GM12891 (cell line): ENCODE measurements at regions not wholly inside any gene's neighbourhood (a gene's known extent, or its start where the extent isn't known, plus 50 kb on each side); places are given as distances from the start of the nearest gene placed in this dataset.

Experiments
- POLR2A ChIP-seq: IDR thresholded peaks from 2 replicates; pipeline ENCODE4 v1.6.1; 2011; ENCODE audit warnings: low read depth, low read length, control low read depth
- POLR2AphosphoS5 ChIP-seq: IDR thresholded peaks from 2 replicates; pipeline ENCODE4 v1.6.1; 2011; ENCODE audit warnings: low read depth, low read length, control low read depth

DNA sequence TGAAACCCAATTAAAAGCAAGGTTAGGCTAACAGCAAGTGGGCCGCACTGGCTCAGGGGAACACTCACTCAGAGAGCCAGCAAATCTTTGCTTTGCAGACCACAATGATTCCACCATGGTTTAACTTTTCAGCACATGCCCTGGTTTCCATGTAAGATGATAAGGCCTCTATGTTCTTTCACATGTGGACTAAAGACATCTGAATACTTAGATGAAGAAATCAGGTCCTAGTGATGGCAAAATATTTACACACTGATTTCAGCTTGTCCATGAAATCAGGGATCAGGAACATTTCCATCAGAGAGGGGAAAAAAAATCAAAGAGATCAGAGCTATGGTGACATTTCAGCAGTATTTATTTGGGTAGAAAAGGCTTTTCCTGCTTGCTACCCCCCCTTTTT lies 258.2 kb upstream of the IRX5 start:
- TF ChIP-seq POLR2AphosphoS5 (no peak), POLR2A (no peak)
